Thyroid gland (tissue), 4 donors: ENCODE measurements at regions not wholly inside any gene's neighbourhood (a gene's known extent, or its start where the extent isn't known, plus 50 kb on each side); places are given as distances from the start of the nearest gene placed in this dataset.

Source experiments
- DNase-seq, 2 donors: peaks; one replicate each; pipeline ENCODE4 v3.0.0-alpha.2; 2019
- H3K27ac ChIP-seq, 3 donors: fragments of 200-600 bp; sonication (generic); 1 replicate in 2 of 3; 2 replicates in 1 of 3; pipeline ENCODE4 v1.5.1; 2016 to 2019; ENCODE audit warnings: mild to moderate bottlenecking in 1 of 3, moderate library complexity in 1 of 3
- H3K27me3 ChIP-seq: fragments of 200-600 bp; sonication (generic); one replicate; pipeline ENCODE4 v1.5.1; 2019
- H3K36me3 ChIP-seq, 2 donors: fragments of 200-600 bp; sonication (generic); one replicate each; pipeline ENCODE4 v1.5.1; 2016 to 2019
- H3K4me1 ChIP-seq, 2 donors: fragments of 200-600 bp; sonication (generic); one replicate each; pipeline ENCODE4 v1.5.1; 2017 to 2019
- H3K4me3 ChIP-seq, 3 donors: fragments of 200-600 bp; sonication (generic); replicated peaks in 1 of 3; 1 replicate in 2 of 3; 2 replicates in 1 of 3; pipeline ENCODE4 v1.5.1; 2016; ENCODE audit warnings: mild to moderate bottlenecking in 1 of 3
- H3K9me3 ChIP-seq: fragments of 200-600 bp; sonication (generic); one replicate; pipeline ENCODE4 v1.5.1; 2017
- POLR2A ChIP-seq, 2 donors: fragments of 450-650 bp; IDR thresholded peaks; one replicate each; pipeline ENCODE4 v1.6.1; 2017; ENCODE audit warnings: antibody characterized with exemption in 2 of 2, mild to moderate bottlenecking in 2 of 2, moderate library complexity in 1 of 2
- WGBS, 2 donors: methylation state at CpG; one replicate each; pipeline ENCODE4 v1.1.5; 2017; 5-methylcytosine and 5-hydroxymethylcytosine counted together
- intact Hi-C: fragments of 100-400 bp; cut with DNase I; formaldehyde crosslinking; loops from one replicate; pipeline ENCODE4 v1.15.1; 2023
- TF ChIP-seq, protein P1 (sequence below), 6 experiments: fragments of 200-600 bp in 3 of 6; fragments of 450-650 bp in 3 of 6; sonication (generic) in 3 of 6; IDR thresholded peaks; one replicate each; pipeline ENCODE4 v1.5.1; 2016 to 2019; ENCODE audit warnings: antibody characterized with exemption in 6 of 6, mild to moderate bottlenecking in 2 of 6, inconsistent platforms in 1 of 6, moderate library complexity in 1 of 6

- no peaks in the 10 kb centered on the region for H3K36me3 ChIP-seq
- no peak overlapping the region for H3K4me3 ChIP-seq
- intact Hi-C loops = no loop called here
- H3K4me1 ChIP-seq = no peaks in the 10 kb centered on the region
- H3K9me3 ChIP-seq = no peaks in the 10 kb centered on the region
- no peak for DNase-seq
- WGBS, 2 donors = 83 to 100% methylated on average over 3 to 6 of the region's 6 CpGs
- no peaks in the 10 kb centered on the region for H3K27me3 ChIP-seq
- H3K27ac ChIP-seq = no peak overlapping the region
- TF ChIP-seq, protein P1, sequence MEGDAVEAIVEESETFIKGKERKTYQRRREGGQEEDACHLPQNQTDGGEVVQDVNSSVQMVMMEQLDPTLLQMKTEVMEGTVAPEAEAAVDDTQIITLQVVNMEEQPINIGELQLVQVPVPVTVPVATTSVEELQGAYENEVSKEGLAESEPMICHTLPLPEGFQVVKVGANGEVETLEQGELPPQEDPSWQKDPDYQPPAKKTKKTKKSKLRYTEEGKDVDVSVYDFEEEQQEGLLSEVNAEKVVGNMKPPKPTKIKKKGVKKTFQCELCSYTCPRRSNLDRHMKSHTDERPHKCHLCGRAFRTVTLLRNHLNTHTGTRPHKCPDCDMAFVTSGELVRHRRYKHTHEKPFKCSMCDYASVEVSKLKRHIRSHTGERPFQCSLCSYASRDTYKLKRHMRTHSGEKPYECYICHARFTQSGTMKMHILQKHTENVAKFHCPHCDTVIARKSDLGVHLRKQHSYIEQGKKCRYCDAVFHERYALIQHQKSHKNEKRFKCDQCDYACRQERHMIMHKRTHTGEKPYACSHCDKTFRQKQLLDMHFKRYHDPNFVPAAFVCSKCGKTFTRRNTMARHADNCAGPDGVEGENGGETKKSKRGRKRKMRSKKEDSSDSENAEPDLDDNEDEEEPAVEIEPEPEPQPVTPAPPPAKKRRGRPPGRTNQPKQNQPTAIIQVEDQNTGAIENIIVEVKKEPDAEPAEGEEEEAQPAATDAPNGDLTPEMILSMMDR (IDR thresholded peaks at IDR 0.05) = no peak
- no peak for TF ChIP-seq POLR2A (IDR thresholded peaks at IDR 0.05)
These were observed 615.5 kb downstream of the NPHP4 start for GRCh38 chr1:5376538-5377247.

DNA sequence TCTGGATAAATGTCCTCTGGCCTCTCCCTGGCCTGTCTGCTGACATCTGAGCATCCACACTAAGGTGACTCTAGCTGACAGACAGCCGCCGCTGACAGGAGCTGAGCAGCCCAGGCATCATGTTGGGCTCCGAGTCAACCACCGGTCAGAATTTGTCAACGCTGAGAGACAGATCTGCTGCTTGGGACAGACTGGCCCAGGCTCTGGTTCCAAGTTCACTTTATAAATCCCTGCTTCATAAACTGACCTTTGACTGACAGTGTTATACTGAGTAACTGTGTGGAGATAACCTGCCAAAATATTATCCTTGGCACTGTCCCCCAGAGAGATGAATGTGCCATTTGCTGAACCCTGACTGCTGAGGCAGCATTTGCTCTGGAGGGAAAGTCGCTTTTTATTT, 616.7 kb downstream of the NPHP4 start:
- Histone ChIP-seq H3K27me3 (no peaks in the 10 kb centered on the region), H3K27ac (no peak overlapping the region), H3K4me1 (no peaks in the 10 kb centered on the region), H3K9me3 (no peaks in the 10 kb centered on the region), H3K4me3 (no peak overlapping the region), H3K36me3 (no peaks in the 10 kb centered on the region)
- no peak for DNase-seq
- intact Hi-C loops = no loop called here
- WGBS, 2 donors = 79 to 89% methylated on average over 6 of the region's 6 CpGs
- TF ChIP-seq, protein P1 (IDR thresholded peaks at IDR 0.05) = no peak
- TF ChIP-seq POLR2A (IDR thresholded peaks at IDR 0.05) = no peak

GRCh38 chr1:5374192-5374591, 618.0 kb downstream of the NPHP4 start:
- Histone ChIP-seq H3K36me3 (no peaks in the 10 kb centered on the region), H3K4me1 (peaks cover 3 to 6% of the 10 kb centered on the region in 2 donors), H3K27ac (no peak overlapping the region), H3K9me3 (no peaks in the 10 kb centered on the region), H3K4me3 (no peak overlapping the region), H3K27me3 (no peaks in the 10 kb centered on the region)
- intact Hi-C loops = no loop called here
- no peak for DNase-seq
- WGBS, 2 donors = 85 to 91% methylated on average over 4 of the region's 4 CpGs
- TF ChIP-seq, protein P1 (IDR thresholded peaks at IDR 0.05) = no peak
- TF ChIP-seq POLR2A (IDR thresholded peaks at IDR 0.05) = no peak

DNA sequence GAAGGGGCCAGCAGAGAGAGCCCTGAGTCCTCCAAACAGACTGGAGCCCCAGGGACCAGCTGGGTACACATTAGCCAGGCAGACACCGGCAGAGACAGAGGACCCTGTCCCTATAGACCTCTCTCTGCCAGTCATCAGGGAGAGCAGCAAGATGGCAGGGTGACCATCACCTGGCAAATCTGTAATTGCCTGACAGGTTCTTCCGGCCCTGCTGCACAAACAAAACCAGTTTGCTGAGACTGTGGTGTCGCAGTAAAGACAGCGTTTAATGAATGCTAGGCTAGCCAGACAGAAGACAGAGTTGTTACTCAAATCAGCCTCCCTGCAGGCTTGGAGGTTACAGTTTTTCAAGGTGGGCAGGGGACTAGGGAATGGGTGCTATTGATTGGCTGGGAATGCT, 618.9 kb downstream of the NPHP4 start:
- intact Hi-C loops = no loop called here
- Histone ChIP-seq H3K4me3 (no peak overlapping the region), H3K4me1 (peaks cover 5 to 10% of the 10 kb centered on the region in 2 donors), H3K36me3 (no peaks in the 10 kb centered on the region), H3K9me3 (no peaks in the 10 kb centered on the region), H3K27ac (no peak overlapping the region), H3K27me3 (no peaks in the 10 kb centered on the region)
- WGBS, 2 donors = 94 to 97% methylated on average over 3 to 4 of the region's 4 CpGs
- TF ChIP-seq, protein P1 (IDR thresholded peaks at IDR 0.05) = no peak
- TF ChIP-seq POLR2A (IDR thresholded peaks at IDR 0.05) = no peak
- no peak for DNase-seq

- H3K27me3 ChIP-seq = no peaks in the 10 kb centered on the region
- WGBS, 2 donors = 82 to 85% methylated on average over 7 of the region's 7 CpGs
- intact Hi-C loops = no loop called here
- H3K27ac ChIP-seq = no peak overlapping the region
- H3K9me3 ChIP-seq = no peaks in the 10 kb centered on the region
- no peak overlapping the region for H3K4me3 ChIP-seq
- no peak for DNase-seq
- TF ChIP-seq, protein P1 (IDR thresholded peaks at IDR 0.05) = no peak
- TF ChIP-seq POLR2A (IDR thresholded peaks at IDR 0.05) = no peak
- no peaks in the 10 kb centered on the region for H3K36me3 ChIP-seq
- peaks cover 5 to 10% of the 10 kb centered on the region in 2 donors for H3K4me1 ChIP-seq
These were observed 621.0 kb downstream of the NPHP4 start for GRCh38 chr1:5371270-5371669.
